ENCODE measurements at regions not wholly inside any gene's neighbourhood (a gene's known extent, or its start where the extent isn't known, plus 50 kb on each side); places are given as distances from the start of the nearest gene placed in this dataset.

DNA sequence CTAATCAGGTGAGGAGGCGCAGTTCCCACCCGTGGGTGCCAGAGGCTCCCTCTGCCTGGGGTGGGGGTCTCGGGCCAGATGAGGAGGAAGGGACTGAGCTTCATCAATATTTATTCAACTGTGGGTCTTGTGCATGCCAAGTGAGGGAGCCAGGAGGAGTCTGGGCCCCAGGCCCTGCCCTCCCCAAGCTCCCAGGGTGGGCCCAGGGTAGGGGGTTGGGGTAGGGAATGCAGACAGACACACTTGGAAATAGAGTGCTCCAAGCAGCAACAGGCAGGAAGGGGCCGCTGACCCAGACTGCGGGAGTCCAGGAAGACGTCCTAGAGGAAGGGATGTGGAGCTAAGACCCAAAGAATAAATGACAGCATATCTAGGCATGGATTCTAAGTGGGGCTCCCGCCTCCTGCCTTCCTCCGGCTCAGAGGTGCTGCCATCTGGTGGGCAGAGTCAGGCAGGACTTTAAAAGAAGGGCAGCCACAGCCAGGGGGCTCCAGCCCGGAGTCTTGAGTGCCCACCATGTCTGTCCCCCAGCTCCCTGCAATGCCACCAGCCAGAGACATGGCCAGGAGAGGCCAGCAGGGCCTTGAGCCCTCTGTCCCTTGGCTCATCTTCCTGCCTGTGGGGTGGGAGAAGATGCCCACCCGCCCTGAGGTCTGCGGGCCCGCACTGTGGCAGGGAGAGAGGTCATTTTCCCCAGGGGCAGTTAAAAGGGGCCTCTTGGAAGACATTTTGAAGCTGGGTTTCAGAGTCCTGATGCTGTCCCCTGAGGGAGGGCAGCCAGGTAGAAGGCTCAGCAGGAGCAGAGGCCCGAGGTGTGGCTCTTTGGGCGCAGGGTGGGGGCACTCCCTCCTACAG, 70.1 kb downstream of the PHETA1 start:
- no peaks in the 10 kb centered on the region for H3K4me1 Mint-ChIP-seq (ENCODE audit: low read depth)
- no peaks in the 10 kb centered on the region for H3K9me3 Mint-ChIP-seq (ENCODE audit: low read depth)
- H3K36me3 Mint-ChIP-seq (ENCODE audit: insufficient read depth): peaks cover 24% of the 10 kb centered on the region
- peak; percentile 57 for DNase-seq (ENCODE audit: low spot score, unreplicated experiment)
- H3K27me3 Mint-ChIP-seq: no peaks in the 10 kb centered on the region
- no peak overlapping the region for H3K4me3 Mint-ChIP-seq (ENCODE audit: low read depth)
- H3K27ac Mint-ChIP-seq: no peak overlapping the region
- TF ChIP-seq, protein P1, sequence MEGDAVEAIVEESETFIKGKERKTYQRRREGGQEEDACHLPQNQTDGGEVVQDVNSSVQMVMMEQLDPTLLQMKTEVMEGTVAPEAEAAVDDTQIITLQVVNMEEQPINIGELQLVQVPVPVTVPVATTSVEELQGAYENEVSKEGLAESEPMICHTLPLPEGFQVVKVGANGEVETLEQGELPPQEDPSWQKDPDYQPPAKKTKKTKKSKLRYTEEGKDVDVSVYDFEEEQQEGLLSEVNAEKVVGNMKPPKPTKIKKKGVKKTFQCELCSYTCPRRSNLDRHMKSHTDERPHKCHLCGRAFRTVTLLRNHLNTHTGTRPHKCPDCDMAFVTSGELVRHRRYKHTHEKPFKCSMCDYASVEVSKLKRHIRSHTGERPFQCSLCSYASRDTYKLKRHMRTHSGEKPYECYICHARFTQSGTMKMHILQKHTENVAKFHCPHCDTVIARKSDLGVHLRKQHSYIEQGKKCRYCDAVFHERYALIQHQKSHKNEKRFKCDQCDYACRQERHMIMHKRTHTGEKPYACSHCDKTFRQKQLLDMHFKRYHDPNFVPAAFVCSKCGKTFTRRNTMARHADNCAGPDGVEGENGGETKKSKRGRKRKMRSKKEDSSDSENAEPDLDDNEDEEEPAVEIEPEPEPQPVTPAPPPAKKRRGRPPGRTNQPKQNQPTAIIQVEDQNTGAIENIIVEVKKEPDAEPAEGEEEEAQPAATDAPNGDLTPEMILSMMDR (IDR thresholded peaks at IDR 0.05; ENCODE audit: unreplicated experiment): peak; percentile 86

DNA sequence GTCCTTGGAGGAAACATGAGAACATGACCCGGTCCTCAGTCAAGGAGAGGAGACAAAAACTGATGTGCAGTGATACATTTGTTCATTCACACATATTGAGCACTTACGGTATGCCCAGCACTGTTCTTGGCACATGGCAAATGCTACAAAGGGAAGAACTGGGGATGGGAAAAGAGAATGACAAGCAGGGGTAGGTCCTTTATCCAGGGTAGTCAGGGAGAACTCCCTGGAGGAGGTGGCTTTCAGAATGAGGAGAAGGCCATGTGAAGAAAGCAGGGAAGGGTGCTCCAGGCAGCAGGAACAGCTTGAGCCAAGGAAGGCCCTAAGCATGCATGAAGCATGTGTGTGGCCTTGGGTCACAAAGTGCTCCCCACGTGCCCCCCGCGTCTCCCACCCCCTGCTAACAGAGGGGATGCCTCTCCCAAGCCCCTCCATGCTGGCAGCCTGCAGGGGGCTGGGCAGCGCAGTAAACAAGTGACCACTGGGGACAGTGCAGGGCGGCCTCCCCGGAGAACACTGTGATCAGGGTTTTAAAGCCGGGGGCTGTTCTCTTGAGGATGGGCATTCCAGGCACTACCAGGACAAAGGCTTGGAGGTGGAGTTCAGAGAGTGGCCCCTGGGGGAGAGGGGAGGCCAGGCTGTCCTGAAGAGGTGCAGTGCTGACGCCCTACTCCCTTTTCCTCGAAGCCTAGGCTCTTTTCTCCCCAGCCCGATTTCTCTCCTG, 71.0 kb downstream of the PHETA1 start:
- no peak overlapping the region for H3K4me3 Mint-ChIP-seq (ENCODE audit: low read depth)
- TF ChIP-seq, protein P1 (IDR thresholded peaks at IDR 0.05; ENCODE audit: unreplicated experiment): no peak
- H3K27me3 Mint-ChIP-seq: no peaks in the 10 kb centered on the region
- H3K4me1 Mint-ChIP-seq (ENCODE audit: low read depth): no peaks in the 10 kb centered on the region
- no peak for DNase-seq (ENCODE audit: low spot score, unreplicated experiment)
- H3K36me3 Mint-ChIP-seq (ENCODE audit: insufficient read depth): peaks cover 23% of the 10 kb centered on the region
- no peaks in the 10 kb centered on the region for H3K9me3 Mint-ChIP-seq (ENCODE audit: low read depth)
- H3K27ac Mint-ChIP-seq: no peak overlapping the region

DNA sequence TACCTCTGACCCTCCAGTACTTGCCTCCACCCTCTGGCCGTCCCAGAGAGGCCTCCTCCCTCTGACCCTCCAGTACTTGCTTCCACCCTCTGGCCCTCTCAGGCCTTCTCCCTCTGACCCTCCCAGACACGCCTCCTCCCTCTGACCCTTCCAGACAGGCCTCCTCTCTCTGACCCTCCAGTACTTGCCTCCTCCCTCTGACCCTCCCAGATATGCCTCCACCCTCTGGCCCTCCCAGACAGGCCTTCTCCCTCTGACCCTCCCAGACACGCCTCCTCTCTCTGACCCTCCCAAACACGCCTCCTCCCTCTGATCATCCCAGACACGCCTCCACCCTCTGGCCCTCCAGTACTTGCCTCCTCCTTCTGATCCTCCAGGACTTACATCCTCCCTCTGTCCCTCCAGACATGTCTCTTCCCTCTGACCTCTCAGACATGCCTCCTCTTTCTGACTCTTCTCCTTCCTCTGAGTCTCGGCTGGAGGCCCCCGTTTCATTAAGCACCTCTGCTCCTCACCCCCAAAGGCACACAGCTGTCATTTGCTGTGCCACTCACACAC, 71.9 kb downstream of the PHETA1 start:
- Mint-ChIP-seq H3K27me3 (no peaks in the 10 kb centered on the region), H3K9me3 (ENCODE audit: low read depth) (no peaks in the 10 kb centered on the region), H3K4me3 (ENCODE audit: low read depth) (no peak overlapping the region), H3K36me3 (ENCODE audit: insufficient read depth) (peaks cover 22% of the 10 kb centered on the region), H3K4me1 (ENCODE audit: low read depth) (no peaks in the 10 kb centered on the region), H3K27ac (no peak overlapping the region)
- TF ChIP-seq, protein P1 (IDR thresholded peaks at IDR 0.05; ENCODE audit: unreplicated experiment): no peak
- DNase-seq (ENCODE audit: low spot score, unreplicated experiment): no peak

DNA sequence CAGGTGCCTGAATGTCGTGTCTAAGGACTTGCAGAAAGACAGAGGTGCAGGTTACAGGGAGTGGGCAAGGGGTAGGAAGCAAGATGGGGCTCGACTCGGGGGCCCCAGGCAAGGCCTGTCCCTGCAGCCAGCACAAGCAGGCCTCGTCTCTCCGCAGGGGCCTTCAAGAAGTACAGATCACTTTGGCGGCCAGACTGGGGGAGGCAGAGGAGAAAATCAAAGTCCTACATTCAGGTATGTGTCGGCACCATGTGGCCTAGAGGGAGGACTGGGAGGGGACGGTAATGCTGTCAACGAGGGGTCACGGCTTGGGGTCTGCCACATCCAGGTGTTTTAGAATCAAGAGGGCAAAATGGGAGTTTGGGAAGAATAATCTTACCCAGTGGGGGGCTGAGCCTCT, 73.7 kb downstream of the PHETA1 start:
- Mint-ChIP-seq H3K27me3 (no peaks in the 10 kb centered on the region), H3K9me3 (ENCODE audit: low read depth) (peaks cover 4% of the 10 kb centered on the region), H3K27ac (peak overlapping the region; percentile 85), H3K36me3 (ENCODE audit: insufficient read depth) (peaks cover 26% of the 10 kb centered on the region), H3K4me1 (ENCODE audit: low read depth) (no peaks in the 10 kb centered on the region), H3K4me3 (ENCODE audit: low read depth) (no peak overlapping the region)
- no peak for DNase-seq (ENCODE audit: low spot score, unreplicated experiment)
- TF ChIP-seq, protein P1 (IDR thresholded peaks at IDR 0.05; ENCODE audit: unreplicated experiment): no peak

DNA sequence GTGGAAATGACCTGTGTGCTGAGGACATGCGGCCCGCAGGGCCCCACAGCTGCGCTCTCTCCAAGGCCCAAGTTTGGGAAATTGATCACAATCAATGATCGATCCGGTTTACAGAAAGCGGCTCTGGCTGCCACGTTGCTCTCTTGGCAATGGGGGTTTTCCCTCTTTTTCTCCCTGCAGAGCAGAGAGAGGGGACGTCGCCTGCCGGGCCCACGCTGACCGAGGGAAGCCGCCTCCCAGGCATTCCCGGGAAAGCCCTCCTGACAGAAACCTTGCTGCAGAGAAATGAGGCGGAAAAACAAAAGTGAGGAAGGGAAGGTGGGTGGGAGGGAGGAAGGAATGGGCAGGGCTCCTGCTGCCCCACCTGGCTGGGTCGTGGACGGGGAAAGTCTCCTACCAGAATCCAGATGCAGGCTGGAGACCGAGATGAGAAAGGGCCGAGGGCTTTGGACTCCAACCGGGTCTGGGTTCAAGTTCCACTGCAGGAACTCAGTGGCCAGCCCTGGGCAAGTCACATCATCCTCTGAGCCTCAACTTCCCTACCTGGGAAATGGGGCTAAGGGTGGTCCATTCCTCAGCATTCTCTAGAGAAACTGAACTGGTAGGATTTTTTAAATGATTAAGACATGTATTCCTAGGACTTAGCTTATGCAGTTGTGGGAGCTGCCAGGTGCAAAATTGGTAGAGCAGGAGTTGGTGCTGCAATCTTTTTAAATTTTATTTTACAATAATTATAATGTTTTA, 75.5 kb downstream of the PHETA1 start:
- Mint-ChIP-seq H3K4me3 (ENCODE audit: low read depth) (no peak overlapping the region), H3K27me3 (no peaks in the 10 kb centered on the region), H3K4me1 (ENCODE audit: low read depth) (no peaks in the 10 kb centered on the region), H3K27ac (no peak overlapping the region), H3K36me3 (ENCODE audit: insufficient read depth) (peaks cover 28% of the 10 kb centered on the region), H3K9me3 (ENCODE audit: low read depth) (peaks cover 4% of the 10 kb centered on the region)
- TF ChIP-seq, protein P1 (IDR thresholded peaks at IDR 0.05; ENCODE audit: unreplicated experiment): no peak
- no peak for DNase-seq (ENCODE audit: low spot score, unreplicated experiment)

All from progenitor cell of endocrine pancreas (in vitro differentiated cells).